Stimulated activated naive CD8-positive, alpha-beta T cell treated with anti-CD3 and anti-CD28 coated beads, Interleukin-15, amount 100 ng/mL, for 72 hours (primary cell): ENCODE measurements at regions not wholly inside any gene's neighbourhood (a gene's known extent, or its start where the extent isn't known, plus 50 kb on each side); places are given as distances from the start of the nearest gene placed in this dataset.
"Not testable (repeated sequence)": the region's sequence is repeated elsewhere in the genome, so short reads cannot be mapped to it uniquely, and the experiment has no call there.

Source experiments
- ATAC-seq: fragments of 150-1000 bp; cut with Tn5 transposase; 2 replicates; pipeline ENCODE4 v1.10.0; 2021; ENCODE audit warnings: mild to moderate bottlenecking, moderate library complexity
- DNase-seq, 2 donors: peaks; one replicate each; pipeline ENCODE4 v3.0.0; 2021 to 2022
- H3K27ac Mint-ChIP-seq, 2 donors: one replicate each; pipeline ENCODE4 v1.8.0; 2022; ENCODE audit warnings: mild to moderate bottlenecking in 2 of 2, mixed read lengths in 2 of 2, moderate library complexity in 2 of 2
- H3K27me3 Mint-ChIP-seq: one replicate; pipeline ENCODE4 v1.8.0; 2022; ENCODE audit warnings: mixed read lengths
- H3K4me1 Mint-ChIP-seq: one replicate; pipeline ENCODE4 v1.8.0; 2022; ENCODE audit warnings: mild to moderate bottlenecking, mixed read lengths
- H3K4me3 Mint-ChIP-seq, 2 donors: one replicate each; pipeline ENCODE4 v1.8.0; 2022; ENCODE audit warnings: mild to moderate bottlenecking in 2 of 2, mixed read lengths in 2 of 2, moderate library complexity in 1 of 2
- H3K9me3 Mint-ChIP-seq, 2 donors: one replicate each; pipeline ENCODE4 v1.8.0; 2022; ENCODE audit warnings: mixed read lengths in 2 of 2

DNA sequence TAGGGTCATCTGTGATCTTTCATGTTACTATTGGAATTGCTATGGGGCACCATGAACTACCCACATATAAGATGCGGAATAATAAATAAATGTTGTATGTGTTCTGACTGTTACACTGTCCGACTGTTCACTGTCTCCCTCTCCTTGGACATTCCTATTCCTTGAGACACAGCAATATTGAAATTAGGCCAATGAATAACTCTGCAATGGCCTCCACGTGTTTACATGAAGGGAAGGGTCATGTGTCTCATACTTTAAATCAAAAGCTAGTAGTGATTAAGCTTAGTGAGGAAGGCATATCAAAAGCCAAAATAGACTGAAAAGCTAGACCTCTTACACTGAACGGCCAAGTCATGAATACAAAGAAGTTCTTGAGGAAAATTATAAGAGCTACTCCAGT, 751.3 kb downstream of the SOCS6 start:
- Mint-ChIP-seq H3K4me3 (no peak overlapping the region), H3K27ac (no peak overlapping the region), H3K9me3 (no peaks in the 10 kb centered on the region), H3K4me1 (no peaks in the 10 kb centered on the region), H3K27me3 (no peaks in the 10 kb centered on the region)
- ATAC-seq: no peak
- DNase-seq: no peak

GRCh38 chr18:71038196-71038595, 749.4 kb downstream of the SOCS6 start:
- no peak overlapping the region for H3K27ac Mint-ChIP-seq
- H3K4me3 Mint-ChIP-seq: no peak overlapping the region
- DNase-seq (no peak), ATAC-seq (no peak)
- H3K4me1 Mint-ChIP-seq: no peaks in the 10 kb centered on the region
- no peaks in the 10 kb centered on the region for H3K27me3 Mint-ChIP-seq
- no peaks in the 10 kb centered on the region for H3K9me3 Mint-ChIP-seq

GRCh38 chr18:71036783-71037182, 747.9 kb downstream of the SOCS6 start:
- Mint-ChIP-seq H3K27ac (no peak overlapping the region), H3K27me3 (no peaks in the 10 kb centered on the region), H3K9me3 (no peaks in the 10 kb centered on the region), H3K4me1 (no peaks in the 10 kb centered on the region), H3K4me3 (no peak overlapping the region)
- no peak for ATAC-seq
- no peak for DNase-seq

DNA sequence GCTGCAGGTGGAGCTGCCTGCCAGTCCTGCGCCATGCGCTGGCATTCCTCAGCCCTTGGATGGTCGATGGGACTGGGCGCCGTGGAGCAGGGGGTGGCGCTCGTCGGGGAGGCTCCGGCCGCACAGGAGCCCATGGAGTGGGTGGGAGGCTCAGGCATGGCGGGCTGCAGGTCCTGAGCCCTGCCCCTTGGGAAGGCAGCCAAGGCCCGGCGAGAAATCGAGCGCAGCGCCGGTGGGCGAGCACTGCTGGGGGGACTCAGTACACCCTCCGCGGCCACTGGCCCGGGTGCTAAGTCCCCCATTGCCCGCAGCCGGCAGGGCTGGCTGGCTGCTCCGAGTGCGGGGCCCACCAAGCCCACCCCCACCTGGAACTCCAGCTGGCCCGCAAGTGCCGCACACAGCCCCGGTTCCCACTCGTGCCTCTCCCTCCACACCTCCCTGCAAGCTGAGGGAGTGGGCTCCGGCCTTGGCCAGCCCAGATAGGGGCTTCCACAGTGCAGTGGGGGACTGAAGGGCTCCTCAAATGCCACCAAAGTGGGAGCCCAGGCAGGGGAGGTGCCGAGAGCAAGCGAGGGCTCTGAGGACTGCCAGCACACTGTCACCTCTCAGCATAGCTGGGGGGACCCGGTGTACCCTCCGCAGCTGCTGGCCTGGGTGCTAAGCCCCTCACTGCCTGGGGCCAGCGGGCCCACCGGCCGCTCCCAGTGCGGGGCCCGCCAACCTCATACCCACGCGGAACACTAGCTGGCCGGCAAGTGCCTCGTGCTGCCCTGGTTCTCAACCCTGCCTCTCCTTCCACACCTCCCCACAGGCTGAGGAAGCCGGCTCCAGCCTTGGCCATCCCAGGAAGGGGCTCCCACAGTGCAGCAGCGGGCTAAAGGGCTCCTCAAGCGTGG, 742.7 kb downstream of the SOCS6 start:
- not testable (repeated sequence) for H3K4me1 Mint-ChIP-seq, H3K27me3 Mint-ChIP-seq, ATAC-seq, DNase-seq, H3K4me3 Mint-ChIP-seq, H3K27ac Mint-ChIP-seq
- peaks cover 0 to 15% of the 10 kb centered on the region in 2 donors for H3K9me3 Mint-ChIP-seq

GRCh38 chr18:71030085-71030484, 741.2 kb downstream of the SOCS6 start:
- ATAC-seq, H3K27ac Mint-ChIP-seq: not testable (repeated sequence)

DNA sequence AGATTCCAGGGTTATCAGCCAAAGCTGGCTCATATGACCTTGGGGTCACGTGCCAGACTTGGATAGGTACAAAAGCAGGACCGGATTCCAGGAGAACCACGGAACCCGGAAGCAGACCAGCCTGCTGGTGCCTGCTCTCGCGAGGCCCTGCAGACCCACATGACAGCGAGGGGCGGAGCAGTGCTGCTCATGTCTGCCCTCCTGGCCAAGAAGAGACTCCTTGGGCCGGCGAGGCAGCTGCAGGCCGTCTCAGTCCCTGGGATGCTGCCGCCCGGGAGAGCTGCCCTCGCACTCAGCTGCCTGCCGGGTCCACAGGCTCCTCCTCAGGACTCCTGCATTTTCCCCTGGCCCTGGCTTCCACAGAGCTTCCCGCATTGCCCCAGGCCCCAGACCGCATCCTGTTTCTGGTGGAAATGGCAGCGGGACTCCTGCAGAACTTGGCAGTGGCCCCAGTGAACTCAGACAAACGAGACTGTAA, 739.5 kb downstream of the SOCS6 start:
- H3K9me3 Mint-ChIP-seq: peaks cover 0 to 15% of the 10 kb centered on the region in 2 donors
- H3K4me1 Mint-ChIP-seq: no peaks in the 10 kb centered on the region
- H3K27me3 Mint-ChIP-seq: no peaks in the 10 kb centered on the region
- ATAC-seq (no peak), DNase-seq (no peak)
- no peak overlapping the region for H3K27ac Mint-ChIP-seq
- no peak overlapping the region for H3K4me3 Mint-ChIP-seq

More at GRCh38 chr18:71030085-71030484, 741.2 kb downstream of the SOCS6 start:
- not testable (repeated sequence) for DNase-seq, H3K4me3 Mint-ChIP-seq, H3K4me1 Mint-ChIP-seq, H3K27me3 Mint-ChIP-seq
- peaks cover 0 to 15% of the 10 kb centered on the region in 2 donors for H3K9me3 Mint-ChIP-seq

- Mint-ChIP-seq H3K27ac (no peak overlapping the region), H3K4me3 (no peak overlapping the region), H3K9me3 (peaks cover 0 to 15% of the 10 kb centered on the region in 2 donors), H3K4me1 (no peaks in the 10 kb centered on the region), H3K27me3 (no peaks in the 10 kb centered on the region)
- DNase-seq: no peak
- ATAC-seq: no peak
These were observed 738.7 kb downstream of the SOCS6 start for GRCh38 chr18:71027531-71027930.

GRCh38 chr18:71025505-71026225, 736.8 kb downstream of the SOCS6 start:
- H3K9me3 Mint-ChIP-seq: peaks cover 0 to 14% of the 10 kb centered on the region in 2 donors
- DNase-seq: no peak
- no peak overlapping the region for H3K4me3 Mint-ChIP-seq
- no peak for ATAC-seq
- no peak overlapping the region for H3K27ac Mint-ChIP-seq
- no peaks in the 10 kb centered on the region for H3K27me3 Mint-ChIP-seq
- H3K4me1 Mint-ChIP-seq: no peaks in the 10 kb centered on the region

DNA sequence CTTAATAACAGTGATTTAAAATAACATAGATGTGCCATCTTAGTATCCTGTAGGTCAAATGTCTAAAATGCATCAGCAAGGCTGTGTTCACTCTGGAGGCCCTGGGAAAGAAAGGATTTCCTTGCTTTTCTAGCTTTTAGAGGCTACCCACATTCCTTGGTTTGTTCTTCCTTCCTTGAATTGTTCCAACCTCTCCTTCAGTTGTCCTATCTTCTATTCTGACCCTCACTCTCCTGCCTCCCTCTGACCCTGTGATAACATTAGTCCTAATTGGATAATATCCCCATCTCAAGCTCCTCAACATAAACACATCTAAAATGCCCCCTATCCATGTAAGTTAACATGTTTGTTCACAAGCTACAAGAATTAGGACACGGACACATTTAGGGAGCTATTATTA, 733.5 kb downstream of the SOCS6 start:
- Mint-ChIP-seq H3K9me3 (peaks cover 0 to 5% of the 10 kb centered on the region in 2 donors), H3K4me3 (no peak overlapping the region), H3K27me3 (no peaks in the 10 kb centered on the region), H3K4me1 (no peaks in the 10 kb centered on the region), H3K27ac (no peak overlapping the region)
- ATAC-seq (no peak), DNase-seq (no peak)

DNA sequence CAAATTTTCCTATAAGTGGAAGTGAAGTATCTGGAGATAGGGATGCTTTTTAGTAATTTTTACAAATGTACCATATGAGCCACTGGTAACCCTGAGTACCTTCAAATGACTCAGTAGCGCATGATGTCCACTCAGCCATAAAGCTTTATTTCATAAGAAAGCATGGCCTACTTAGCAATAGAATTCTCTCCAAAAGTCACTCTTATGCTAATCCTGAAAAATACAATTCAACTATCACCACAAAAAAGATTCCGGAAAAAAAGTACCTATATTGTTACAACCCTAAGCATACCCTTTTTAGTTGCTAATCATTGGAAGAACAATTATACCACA, 732.2 kb downstream of the SOCS6 start:
- Mint-ChIP-seq H3K9me3 (peaks cover 0 to 5% of the 10 kb centered on the region in 2 donors), H3K27ac (no peak overlapping the region), H3K4me1 (no peaks in the 10 kb centered on the region), H3K4me3 (no peak overlapping the region), H3K27me3 (no peaks in the 10 kb centered on the region)
- ATAC-seq (no peak), DNase-seq (no peak)

- no peak overlapping the region for H3K4me3 Mint-ChIP-seq
- H3K4me1 Mint-ChIP-seq: no peaks in the 10 kb centered on the region
These were observed 731.6 kb downstream of the SOCS6 start for GRCh38 chr18:71020342-71021029.

GRCh38 chr18:71018816-71019215, 730.0 kb downstream of the SOCS6 start:
- DNase-seq (no peak), ATAC-seq (no peak)
- Mint-ChIP-seq H3K4me1 (no peaks in the 10 kb centered on the region), H3K4me3 (no peak overlapping the region), H3K27ac (no peak overlapping the region), H3K9me3 (peaks cover 0 to 5% of the 10 kb centered on the region in 2 donors), H3K27me3 (no peaks in the 10 kb centered on the region)

More at GRCh38 chr18:71020342-71021029, 731.6 kb downstream of the SOCS6 start:
- no peak for ATAC-seq
- Mint-ChIP-seq H3K27ac (no peak overlapping the region), H3K27me3 (no peaks in the 10 kb centered on the region), H3K9me3 (peaks cover 0 to 5% of the 10 kb centered on the region in 2 donors)
- DNase-seq: no peak

DNA sequence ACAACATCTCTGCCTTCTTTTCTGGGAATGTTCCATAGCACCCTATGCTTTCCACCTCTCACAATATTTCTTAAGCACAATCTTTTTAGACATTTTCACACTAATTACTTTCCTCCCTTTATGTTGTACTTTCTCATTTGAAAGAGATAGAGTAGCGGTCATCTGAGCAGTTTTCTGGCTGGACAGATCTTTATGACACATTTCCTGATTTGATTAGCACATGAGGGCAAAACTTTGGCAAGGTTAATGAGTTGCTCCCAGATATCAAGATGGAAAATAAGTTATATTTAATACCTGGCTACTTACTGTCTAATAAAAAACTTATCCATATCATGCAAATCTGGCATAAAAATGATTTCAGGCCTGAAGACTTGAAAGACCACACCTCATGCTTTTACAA, 723.9 kb downstream of the SOCS6 start:
- H3K27me3 Mint-ChIP-seq: no peaks in the 10 kb centered on the region
- no peaks in the 10 kb centered on the region for H3K4me1 Mint-ChIP-seq
- DNase-seq (no peak), ATAC-seq (no peak)
- no peak overlapping the region for H3K27ac Mint-ChIP-seq
- H3K9me3 Mint-ChIP-seq: no peaks in the 10 kb centered on the region
- no peak overlapping the region for H3K4me3 Mint-ChIP-seq

DNA sequence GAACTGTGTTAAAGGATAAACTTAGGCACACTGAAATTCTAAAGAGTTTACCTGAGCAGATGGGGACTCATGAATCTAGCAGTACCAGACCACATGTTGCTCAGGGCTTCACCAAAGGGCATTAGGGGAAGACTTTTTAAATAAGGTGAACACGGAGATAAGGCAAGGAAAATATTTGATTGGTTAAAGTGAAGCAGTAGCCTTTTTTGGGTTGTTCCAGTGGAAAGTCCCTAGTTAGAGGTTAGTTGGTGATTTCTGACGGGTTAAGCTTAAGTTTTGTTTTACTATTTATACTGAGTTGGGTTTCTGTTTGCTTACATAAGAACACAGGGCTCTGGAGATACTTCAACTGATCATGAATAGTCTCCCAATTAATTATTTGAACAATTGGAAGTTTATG, 722.5 kb downstream of the SOCS6 start:
- Mint-ChIP-seq H3K27me3 (no peaks in the 10 kb centered on the region), H3K4me1 (no peaks in the 10 kb centered on the region), H3K4me3 (no peak overlapping the region), H3K27ac (no peak overlapping the region), H3K9me3 (no peaks in the 10 kb centered on the region)
- DNase-seq (no peak), ATAC-seq (no peak)

DNA sequence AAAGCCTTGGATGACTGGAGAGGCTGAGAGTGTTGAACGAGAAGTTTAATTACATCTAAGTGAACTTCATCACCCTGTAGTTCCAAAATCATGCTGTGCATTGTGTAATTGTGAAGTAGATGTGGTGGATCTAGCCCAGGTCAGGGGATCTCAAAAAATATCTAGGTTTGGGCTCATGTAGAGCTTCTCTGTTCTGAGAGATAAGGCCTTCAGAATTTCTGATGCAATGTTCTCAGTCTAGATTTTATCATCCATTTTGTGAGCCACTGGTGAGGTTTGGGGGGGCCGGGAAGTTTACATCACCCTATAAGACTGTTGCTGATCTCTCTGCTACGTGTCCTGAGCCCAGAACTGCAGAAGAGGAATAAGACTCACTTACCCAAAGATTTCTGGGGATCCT, 719.4 kb downstream of the SOCS6 start:
- no peaks in the 10 kb centered on the region for H3K4me1 Mint-ChIP-seq
- H3K9me3 Mint-ChIP-seq: peaks cover 0 to 13% of the 10 kb centered on the region in 2 donors
- H3K27ac Mint-ChIP-seq: no peak overlapping the region
- H3K4me3 Mint-ChIP-seq: no peak overlapping the region
- no peaks in the 10 kb centered on the region for H3K27me3 Mint-ChIP-seq
- DNase-seq: no peak
- ATAC-seq: no peak

DNA sequence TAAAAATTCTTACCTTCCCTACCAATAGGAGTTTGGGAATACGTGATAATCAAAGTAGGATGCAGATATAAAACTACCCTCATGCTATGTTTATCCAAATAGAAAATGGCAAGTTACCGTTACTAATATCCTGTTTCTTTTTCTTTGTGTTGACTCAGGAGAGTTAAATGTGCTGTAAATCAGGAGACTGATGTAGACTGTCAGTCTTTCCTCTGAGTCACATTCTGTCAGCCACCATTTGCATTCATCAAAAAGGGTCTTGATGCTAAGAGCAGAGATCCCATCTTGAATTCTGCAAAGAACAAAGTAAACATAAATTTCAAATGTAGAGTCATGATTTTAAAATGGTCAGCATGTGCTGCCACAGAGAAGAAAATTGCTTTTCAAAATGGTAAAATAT, 712.8 kb downstream of the SOCS6 start:
- ATAC-seq (no peak), DNase-seq (no peak)
- no peaks in the 10 kb centered on the region for H3K27me3 Mint-ChIP-seq
- no peak overlapping the region for H3K4me3 Mint-ChIP-seq
- no peaks in the 10 kb centered on the region for H3K4me1 Mint-ChIP-seq
- peaks cover 3 to 15% of the 10 kb centered on the region in 2 donors for H3K9me3 Mint-ChIP-seq
- no peak overlapping the region for H3K27ac Mint-ChIP-seq
